GM12891 (cell line): ENCODE measurements at regions not wholly inside any gene's neighbourhood (a gene's known extent, or its start where the extent isn't known, plus 50 kb on each side); places are given as distances from the start of the nearest gene placed in this dataset.

Experiments used
- PAX5 ChIP-seq: IDR thresholded peaks from 2 replicates; pipeline ENCODE4 v1.6.1; 2011; ENCODE audit warnings: low read length, moderate library complexity, mild to moderate bottlenecking; ENCODE audit not compliant: insufficient read depth, severe bottlenecking
- POLR2A ChIP-seq: IDR thresholded peaks from 2 replicates; pipeline ENCODE4 v1.6.1; 2011; ENCODE audit warnings: low read depth, low read length, control low read depth
- POLR2AphosphoS5 ChIP-seq: IDR thresholded peaks from 2 replicates; pipeline ENCODE4 v1.6.1; 2011; ENCODE audit warnings: low read depth, low read length, control low read depth
- POU2F2 ChIP-seq: IDR thresholded peaks from 2 replicates; pipeline ENCODE4 v1.6.1; 2011; ENCODE audit warnings: low read depth, mild to moderate bottlenecking, control low read depth, low read length, moderate library complexity
- TAF1 ChIP-seq: IDR thresholded peaks from 2 replicates; pipeline ENCODE4 v1.6.1; 2011; ENCODE audit warnings: low read depth, low read length, control low read depth

DNA sequence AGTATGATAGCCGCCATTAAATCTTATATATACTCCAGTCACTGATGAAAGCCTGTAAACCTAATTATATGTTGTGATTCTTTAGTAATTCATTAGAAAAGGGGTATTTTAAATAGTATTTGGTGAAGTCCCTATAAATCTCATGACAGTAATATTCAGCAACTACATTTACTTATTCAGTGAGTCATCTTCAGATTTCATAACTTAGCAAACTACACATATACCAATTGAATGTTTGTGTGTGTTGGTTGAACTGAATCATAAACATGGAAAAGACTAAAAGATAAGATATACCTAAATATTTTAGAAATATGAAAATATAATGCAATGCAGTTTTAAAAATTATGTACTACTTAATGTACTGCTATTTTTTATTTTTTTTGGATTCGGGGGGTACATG, 1050.4 kb downstream of the MAT2B start:
- no peak for TF ChIP-seq POLR2A
- no peak for TF ChIP-seq PAX5
- no peak for TF ChIP-seq POLR2AphosphoS5
- TF ChIP-seq TAF1: no peak
- TF ChIP-seq POU2F2: no peak
